ENCODE measurements at regions not wholly inside any gene's neighbourhood (a gene's known extent, or its start where the extent isn't known, plus 50 kb on each side); places are given as distances from the start of the nearest gene placed in this dataset.

DNA sequence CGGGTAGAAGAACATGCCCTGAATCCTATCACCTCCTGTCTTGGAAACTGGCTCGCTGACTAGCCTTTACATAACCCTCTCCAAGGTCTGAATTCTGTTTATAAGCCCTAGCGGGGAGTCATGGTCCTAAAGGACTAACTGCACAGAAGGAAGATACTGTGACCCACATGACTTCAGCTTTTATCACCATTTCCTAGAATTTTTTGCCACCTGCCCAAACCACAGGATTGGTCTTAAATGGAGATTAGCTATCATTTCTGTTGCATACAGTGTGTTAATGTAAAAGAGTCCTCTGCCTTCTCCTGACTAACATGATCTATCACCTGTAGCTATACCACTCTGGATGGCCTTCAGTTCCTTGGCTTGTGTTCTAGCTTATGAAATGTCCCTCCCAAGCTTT, 319.2 kb downstream of the DUSP6 start:
- no peak for TF ChIP-seq CTCF (IDR thresholded peaks at IDR 0.05; ENCODE audit: low read length)
- no peak for TF ChIP-seq EZH2phosphoT487 (IDR thresholded peaks at IDR 0.05; ENCODE audit: low read length)
- no peak for TF ChIP-seq EZH2 (optimal IDR thresholded peaks at IDR 0.05; ENCODE audit: low read depth, low read length)

Data from MM.1S (cell line).